B cell (primary cell): ENCODE measurements at regions not wholly inside any gene's neighbourhood (a gene's known extent, or its start where the extent isn't known, plus 50 kb on each side); places are given as distances from the start of the nearest gene placed in this dataset.

ENCODE experiments used
- ATAC-seq: fragments of 200-7000 bp; cut with Tn5 transposase; one replicate; pipeline ENCODE4 v1.10.0; 2021; ENCODE audit warnings: low read depth, mild to moderate bottlenecking, moderate number of reproducible peaks, moderate library complexity
- CTCF ChIA-PET: fragments of 350-600 bp; sonication (Branson Sonifier 250); formaldehyde crosslinking; loops from one replicate; lab custom pipeline; 2021; ENCODE audit warnings: antibody characterized with exemption, inconsistent platforms; lab: Charles Lee
- POLR2A ChIA-PET: fragments of 350-600 bp; sonication (Branson Sonifier 250); formaldehyde crosslinking; loops from one replicate; lab custom pipeline; 2021; ENCODE audit warnings: antibody characterized with exemption; lab: Charles Lee
- DNase-seq: peaks from one replicate; pipeline ENCODE4 v3.0.0; 2013
- H2AFZ ChIP-seq: 2 replicates; pipeline ENCODE4 v1.6.1; 2012; ENCODE audit warnings: mild to moderate bottlenecking, low read depth, low read length; ENCODE audit not compliant: insufficient read depth, poor library complexity, severe bottlenecking
- H3K27ac ChIP-seq, 2 donors: 1 replicate in 1 of 2; 2 replicates in 1 of 2; pipeline ENCODE4 v1.5.1; 2012 to 2013; ENCODE audit warnings: low read length in 2 of 2, mild to moderate bottlenecking in 2 of 2, moderate library complexity in 1 of 2
- H3K27me3 ChIP-seq, 4 experiments: fragments of 200-600 bp in 1 of 4; sonication (generic) in 1 of 4; replicated peaks in 1 of 4; 1 replicate in 2 of 4; 2 replicates in 2 of 4; pipeline versions ENCODE4 v1.6.1 to v1.7.0; 2013 to 2016; ENCODE audit warnings: low read length in 3 of 4, mild to moderate bottlenecking in 2 of 4, mixed read lengths in 1 of 4, moderate library complexity in 1 of 4; ENCODE audit not compliant: insufficient read depth in 4 of 4, control insufficient read depth in 3 of 4; ENCODE audit errors: control extremely low read depth in 1 of 4
- H3K36me3 ChIP-seq, 2 experiments: replicated peaks in 1 of 2; 1 replicate in 1 of 2; 2 replicates in 1 of 2; pipeline versions ENCODE4 v1.6.1 to v1.7.1; 2013; ENCODE audit warnings: low read length in 1 of 2; ENCODE audit not compliant: insufficient read depth in 2 of 2, control insufficient read depth in 1 of 2; ENCODE audit errors: control extremely low read depth in 1 of 2, extremely low read depth in 1 of 2
- H3K4me1 ChIP-seq, 2 donors: fragments of 200-600 bp in 1 of 2; sonication (generic) in 1 of 2; 1 replicate in 1 of 2; 2 replicates in 1 of 2; pipeline versions ENCODE4 v1.5.1 to v1.6.1; 2013 to 2017; ENCODE audit warnings: low read length in 2 of 2; ENCODE audit not compliant: control insufficient read depth in 2 of 2, insufficient read depth in 2 of 2
- H3K4me2 ChIP-seq: replicated peaks from 2 replicates; pipeline ENCODE3; 2012; ENCODE audit warnings: mild to moderate bottlenecking, low read depth, low read length; ENCODE audit not compliant: poor library complexity, severe bottlenecking
- H3K4me3 ChIP-seq, 5 experiments: fragments of 200-600 bp in 1 of 5; sonication (generic) in 1 of 5; 1 replicate in 3 of 5; 2 replicates in 2 of 5; pipeline versions ENCODE4 v1.5.1 to v1.7.0; 2011 to 2016; ENCODE audit warnings: low read length in 4 of 5, mild to moderate bottlenecking in 4 of 5, low read depth in 2 of 5, control low read depth in 1 of 5, moderate library complexity in 1 of 5; ENCODE audit not compliant: insufficient read depth in 1 of 5; ENCODE audit errors: control extremely low read depth in 1 of 5, extremely low read depth in 1 of 5
- H3K79me2 ChIP-seq: fragments of 200-600 bp; sonication (generic); one replicate; pipeline ENCODE4 v1.6.0; 2016; ENCODE audit warnings: low read length; ENCODE audit not compliant: control insufficient read depth, insufficient read depth
- H3K9ac ChIP-seq: fragments of 200-600 bp; sonication (generic); 2 replicates; pipeline ENCODE4 v1.6.1; 2017; ENCODE audit warnings: mild to moderate bottlenecking, low read length, moderate library complexity
- H3K9me3 ChIP-seq, 3 donors: one replicate each; pipeline versions ENCODE4 v1.6.1 to v1.7.1; 2013; ENCODE audit warnings: low read length in 2 of 3; ENCODE audit not compliant: control insufficient read depth in 2 of 3, insufficient read depth in 1 of 3; ENCODE audit errors: control extremely low read depth in 1 of 3
- H4K20me1 ChIP-seq: 2 replicates; pipeline ENCODE4 v1.6.0; 2012; ENCODE audit warnings: mild to moderate bottlenecking, low read length; ENCODE audit not compliant: insufficient read depth, control insufficient read depth, poor library complexity, severe bottlenecking
- H3K27ac Mint-ChIP-seq: one replicate; pipeline ENCODE4 v1.8.0; 2021; ENCODE audit warnings: mixed read lengths
- H3K27me3 Mint-ChIP-seq: one replicate; pipeline ENCODE4 v1.8.0; 2021; ENCODE audit warnings: mixed read lengths
- H3K4me1 Mint-ChIP-seq: one replicate; pipeline ENCODE4 v1.8.0; 2021; ENCODE audit warnings: mixed read lengths
- H3K4me3 Mint-ChIP-seq: one replicate; pipeline ENCODE4 v1.8.0; 2021; ENCODE audit warnings: mixed read lengths
- H3K9me3 Mint-ChIP-seq: one replicate; pipeline ENCODE4 v1.8.0; 2022; ENCODE audit warnings: mixed read lengths; ENCODE audit not compliant: insufficient read depth
- EZH2 ChIP-seq: IDR thresholded peaks from 2 replicates; pipeline ENCODE4 v1.6.1; 2012; ENCODE audit warnings: borderline replicate concordance, low read depth, mild to moderate bottlenecking, moderate library complexity, low read length; ENCODE audit not compliant: insufficient read depth, poor library complexity, severe bottlenecking
- WGBS: methylation state at CpG from one replicate; pipeline ENCODE4 v1.1.5; 2013; ENCODE audit warnings: missing lambda C conversion rate; ENCODE audit not compliant: insufficient coverage; 5-methylcytosine and 5-hydroxymethylcytosine counted together
- intact Hi-C: fragments of 100-400 bp; cut with micrococcal nuclease; formaldehyde crosslinking; loops from one replicate; pipeline ENCODE4 v1.10.0; 2022
- TF ChIP-seq, protein P1 (sequence below): fragments of 200-600 bp; IDR thresholded peaks from one replicate; pipeline ENCODE4 v1.8.0; 2022; ENCODE audit warnings: antibody characterized with exemption, mild to moderate bottlenecking

DNA sequence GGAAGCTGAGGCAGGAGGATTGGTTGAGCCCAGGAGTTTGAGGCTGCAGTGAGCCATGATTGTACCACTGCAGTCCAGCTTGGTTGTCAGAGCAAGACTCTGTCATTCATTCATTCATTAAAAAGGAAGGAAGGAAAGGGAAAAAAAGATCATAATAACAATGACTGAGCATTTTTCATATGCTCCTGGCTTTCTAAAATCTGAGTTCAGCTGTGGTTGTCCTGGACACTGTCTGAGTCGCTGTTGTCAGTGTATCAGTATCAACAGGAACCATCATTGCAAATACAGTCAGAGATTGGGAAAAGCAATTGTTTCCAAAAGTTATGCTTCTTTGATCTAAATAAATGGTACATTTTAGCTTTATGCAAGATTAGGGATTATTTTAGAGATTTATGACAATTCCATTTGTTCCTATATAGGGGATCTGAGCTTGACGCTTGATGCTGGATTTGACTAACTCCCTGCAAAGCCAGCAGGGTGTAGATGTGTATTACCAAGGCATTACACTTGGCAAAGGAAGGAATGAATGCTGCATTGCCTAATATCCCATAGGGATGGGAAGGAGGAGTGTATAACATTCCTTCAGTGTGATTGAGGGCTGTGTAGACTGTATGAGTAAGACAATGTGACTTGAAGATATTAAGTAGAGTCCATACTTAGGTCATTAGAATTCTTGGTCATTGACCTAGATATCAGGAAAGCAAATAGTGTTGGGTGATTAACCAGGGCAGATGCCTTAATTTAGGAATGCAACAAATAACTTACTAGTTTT lies 100.2 kb downstream of the DISP1 start:
- no peak for TF ChIP-seq EZH2
- TF ChIP-seq, protein P1, sequence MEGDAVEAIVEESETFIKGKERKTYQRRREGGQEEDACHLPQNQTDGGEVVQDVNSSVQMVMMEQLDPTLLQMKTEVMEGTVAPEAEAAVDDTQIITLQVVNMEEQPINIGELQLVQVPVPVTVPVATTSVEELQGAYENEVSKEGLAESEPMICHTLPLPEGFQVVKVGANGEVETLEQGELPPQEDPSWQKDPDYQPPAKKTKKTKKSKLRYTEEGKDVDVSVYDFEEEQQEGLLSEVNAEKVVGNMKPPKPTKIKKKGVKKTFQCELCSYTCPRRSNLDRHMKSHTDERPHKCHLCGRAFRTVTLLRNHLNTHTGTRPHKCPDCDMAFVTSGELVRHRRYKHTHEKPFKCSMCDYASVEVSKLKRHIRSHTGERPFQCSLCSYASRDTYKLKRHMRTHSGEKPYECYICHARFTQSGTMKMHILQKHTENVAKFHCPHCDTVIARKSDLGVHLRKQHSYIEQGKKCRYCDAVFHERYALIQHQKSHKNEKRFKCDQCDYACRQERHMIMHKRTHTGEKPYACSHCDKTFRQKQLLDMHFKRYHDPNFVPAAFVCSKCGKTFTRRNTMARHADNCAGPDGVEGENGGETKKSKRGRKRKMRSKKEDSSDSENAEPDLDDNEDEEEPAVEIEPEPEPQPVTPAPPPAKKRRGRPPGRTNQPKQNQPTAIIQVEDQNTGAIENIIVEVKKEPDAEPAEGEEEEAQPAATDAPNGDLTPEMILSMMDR, result no peak
- Histone ChIP-seq H3K9ac (no peak overlapping the region), H3K4me3 (no peak overlapping the region), H3K9me3 (peaks cover 5 to 17% (median 9%) of the 10 kb centered on the region in 3 donors), H4K20me1 (no peaks in the 10 kb centered on the region), H3K4me2 (no peak overlapping the region), H3K4me1 (no peaks in the 10 kb centered on the region), H3K36me3 (no peaks in the 10 kb centered on the region), H2AFZ (no peak overlapping the region), H3K27ac (no peak overlapping the region), H3K27me3 (no peaks in the 10 kb centered on the region), H3K79me2 (no peaks in the 10 kb centered on the region)
- Mint-ChIP-seq H3K27ac (no peak overlapping the region), H3K9me3 (peaks cover 14% of the 10 kb centered on the region), H3K4me3 (no peak overlapping the region), H3K4me1 (no peaks in the 10 kb centered on the region), H3K27me3 (no peaks in the 10 kb centered on the region)
- DNase-seq (no peak), ATAC-seq (no peak)
- intact Hi-C loops, result no loop called here
- ChIA-PET POLR2A (no interaction called here), CTCF (no interaction called here)
- WGBS, result no CpG with 5 or more reads among the region's 2 CpGs

DNA sequence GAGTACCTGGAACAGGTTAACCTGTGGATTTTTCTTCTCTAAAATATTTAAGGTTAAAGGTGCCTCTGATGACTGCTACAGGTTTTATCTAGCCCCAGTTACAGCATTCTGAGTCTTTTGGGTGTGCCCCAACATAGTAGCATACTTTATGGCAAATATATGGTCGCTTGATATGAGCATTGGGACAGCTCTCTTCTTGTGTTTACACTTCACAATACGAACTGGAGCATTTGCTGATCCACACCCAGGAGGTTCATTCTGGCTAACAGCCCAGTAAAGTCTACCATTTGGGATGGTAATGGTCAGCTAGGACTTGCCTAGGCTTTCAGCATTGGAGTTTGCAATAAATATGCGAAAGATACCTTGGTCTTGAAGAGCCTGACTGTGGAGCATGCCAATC lies 101.3 kb downstream of the DISP1 start:
- Histone ChIP-seq H3K27ac (no peak overlapping the region), H3K9ac (no peak overlapping the region), H4K20me1 (no peaks in the 10 kb centered on the region), H3K4me3 (no peak overlapping the region), H3K79me2 (no peaks in the 10 kb centered on the region), H3K9me3 (peaks cover 5 to 17% (median 9%) of the 10 kb centered on the region in 3 donors), H3K4me2 (no peak overlapping the region), H3K4me1 (no peaks in the 10 kb centered on the region), H3K27me3 (no peaks in the 10 kb centered on the region), H3K36me3 (no peaks in the 10 kb centered on the region), H2AFZ (no peak overlapping the region)
- H3K4me1 Mint-ChIP-seq, result no peaks in the 10 kb centered on the region
- no peaks in the 10 kb centered on the region for H3K27me3 Mint-ChIP-seq
- H3K27ac Mint-ChIP-seq, result no peak overlapping the region
- peaks cover 14% of the 10 kb centered on the region for H3K9me3 Mint-ChIP-seq
- TF ChIP-seq, protein P1, result no peak
- no peak for TF ChIP-seq EZH2
- ATAC-seq, result no peak
- H3K4me3 Mint-ChIP-seq, result no peak overlapping the region
- POLR2A ChIA-PET, result no interaction called here
- WGBS, result 100% methylated on average over 2 of the region's 3 CpGs
- CTCF ChIA-PET, result no interaction called here
- no peak for DNase-seq
- intact Hi-C loops, result no loop called here
